Naive B cell (primary cell): ENCODE measurements at regions not wholly inside any gene's neighbourhood (a gene's known extent, or its start where the extent isn't known, plus 50 kb on each side); places are given as distances from the start of the nearest gene placed in this dataset.
"Not testable (repeated sequence)": the region's sequence is repeated elsewhere in the genome, so short reads cannot be mapped to it uniquely, and the experiment has no call there.

ENCODE experiments used
- ATAC-seq, 2 donors: fragments of 150-1000 bp; cut with Tn5 transposase; 2 replicates each; pipeline ENCODE4 v1.10.0; 2021; ENCODE audit warnings: low read depth in 2 of 2, mild to moderate bottlenecking in 2 of 2, moderate library complexity in 2 of 2
- DNase-seq: peaks from one replicate; pipeline ENCODE4 v3.0.0; 2022
- H3K27ac Mint-ChIP-seq, 6 donors: one replicate each; pipeline ENCODE4 v1.8.0; 2020 to 2022; ENCODE audit warnings: mild to moderate bottlenecking in 6 of 6, mixed read lengths in 6 of 6, moderate library complexity in 5 of 6, inconsistent platforms in 2 of 6
- H3K27me3 Mint-ChIP-seq, 3 donors: one replicate each; pipeline ENCODE4 v1.8.0; 2021 to 2022; ENCODE audit warnings: mixed read lengths in 3 of 3, mild to moderate bottlenecking in 1 of 3
- H3K36me3 Mint-ChIP-seq, 2 donors: one replicate each; pipeline ENCODE4 v1.8.0; 2020 to 2022; ENCODE audit warnings: mixed read lengths in 2 of 2, inconsistent platforms in 1 of 2, mild to moderate bottlenecking in 1 of 2
- H3K4me1 Mint-ChIP-seq, 3 donors: one replicate each; pipeline ENCODE4 v1.8.0; 2020 to 2022; ENCODE audit warnings: mixed read lengths in 3 of 3, inconsistent platforms in 1 of 3, mild to moderate bottlenecking in 1 of 3, moderate library complexity in 1 of 3
- H3K4me3 Mint-ChIP-seq, 8 donors: one replicate each; pipeline ENCODE4 v1.8.0; 2020 to 2022; ENCODE audit warnings: mild to moderate bottlenecking in 8 of 8, mixed read lengths in 8 of 8, moderate library complexity in 8 of 8, inconsistent platforms in 2 of 8
- H3K9me3 Mint-ChIP-seq, 7 donors: one replicate each; pipeline ENCODE4 v1.8.0; 2020 to 2022; ENCODE audit warnings: mixed read lengths in 7 of 7, mild to moderate bottlenecking in 5 of 7, inconsistent platforms in 2 of 7, moderate library complexity in 1 of 7

GRCh38 chr15:77837649-77838025 is 204.9 kb upstream of the LINGO1 start:
- H3K4me1 Mint-ChIP-seq = no peaks in the 10 kb centered on the region
- H3K27me3 Mint-ChIP-seq = peaks cover 16 to 41% (median 36%) of the 10 kb centered on the region in 3 donors
- no peak for ATAC-seq
- H3K4me3 Mint-ChIP-seq = no peak overlapping the region
- no peaks in the 10 kb centered on the region for H3K36me3 Mint-ChIP-seq
- no peak for DNase-seq
- no peak overlapping the region for H3K27ac Mint-ChIP-seq
- H3K9me3 Mint-ChIP-seq = peaks cover 0 to 9% (median 4%) of the 10 kb centered on the region in 7 donors

GRCh38 chr15:77836906-77837648 is 204.4 kb upstream of the LINGO1 start:
- H3K4me3 Mint-ChIP-seq = no peak overlapping the region
- no peak overlapping the region for H3K27ac Mint-ChIP-seq
- ATAC-seq (no peak), DNase-seq (no peak)
- peaks cover 16 to 41% (median 41%) of the 10 kb centered on the region in 3 donors for H3K27me3 Mint-ChIP-seq
- no peaks in the 10 kb centered on the region for H3K36me3 Mint-ChIP-seq
- peaks cover 0 to 6% (median under 1%) of the 10 kb centered on the region in 7 donors for H3K9me3 Mint-ChIP-seq
- H3K4me1 Mint-ChIP-seq = no peaks in the 10 kb centered on the region

- Mint-ChIP-seq H3K36me3 (no peaks in the 10 kb centered on the region), H3K4me1 (no peaks in the 10 kb centered on the region), H3K4me3 (no peak overlapping the region), H3K27ac (no peak overlapping the region), H3K9me3 (no peaks in the 10 kb centered on the region), H3K27me3 (peaks cover 16 to 41% (median 41%) of the 10 kb centered on the region in 3 donors)
- no peak for DNase-seq
- ATAC-seq = no peak
These were observed 203.5 kb upstream of the LINGO1 start for GRCh38 chr15:77836121-77836692.

GRCh38 chr15:77834276-77834990 is 201.7 kb upstream of the LINGO1 start:
- no peaks in the 10 kb centered on the region for H3K36me3 Mint-ChIP-seq
- H3K27me3 Mint-ChIP-seq = peaks cover 16 to 30% (median 24%) of the 10 kb centered on the region in 3 donors
- H3K27ac Mint-ChIP-seq = no peak overlapping the region
- H3K9me3 Mint-ChIP-seq = no peaks in the 10 kb centered on the region
- DNase-seq (no peak), ATAC-seq (no peak)
- H3K4me3 Mint-ChIP-seq = peak overlapping the region in 1 of 8 donors; percentile 52
- no peaks in the 10 kb centered on the region for H3K4me1 Mint-ChIP-seq

DNA sequence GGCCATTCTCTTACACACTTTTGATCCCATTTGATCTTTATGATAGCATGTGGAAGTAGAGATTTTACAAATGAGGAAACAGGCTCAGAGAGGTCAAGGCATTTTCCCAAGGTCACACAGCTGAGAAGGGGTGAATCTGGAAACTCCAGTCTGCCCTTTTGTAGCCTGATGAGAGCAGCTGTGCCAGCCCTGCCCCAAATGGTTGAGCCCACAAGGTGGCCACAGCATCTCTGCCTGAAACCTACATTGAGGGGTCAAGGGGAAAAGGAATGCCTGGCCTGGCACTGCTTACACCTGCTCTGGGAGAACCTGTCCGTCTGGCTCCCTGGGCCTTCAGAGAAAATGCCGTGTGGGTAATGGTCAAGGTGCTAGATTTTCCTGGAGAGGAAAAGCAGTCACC is 200.2 kb upstream of the LINGO1 start:
- ATAC-seq = no peak
- Mint-ChIP-seq H3K36me3 (no peaks in the 10 kb centered on the region), H3K9me3 (no peaks in the 10 kb centered on the region), H3K4me3 (no peak overlapping the region), H3K27me3 (peaks cover 6 to 30% (median 15%) of the 10 kb centered on the region in 3 donors), H3K27ac (no peak overlapping the region), H3K4me1 (no peaks in the 10 kb centered on the region)
- DNase-seq = no peak

DNA sequence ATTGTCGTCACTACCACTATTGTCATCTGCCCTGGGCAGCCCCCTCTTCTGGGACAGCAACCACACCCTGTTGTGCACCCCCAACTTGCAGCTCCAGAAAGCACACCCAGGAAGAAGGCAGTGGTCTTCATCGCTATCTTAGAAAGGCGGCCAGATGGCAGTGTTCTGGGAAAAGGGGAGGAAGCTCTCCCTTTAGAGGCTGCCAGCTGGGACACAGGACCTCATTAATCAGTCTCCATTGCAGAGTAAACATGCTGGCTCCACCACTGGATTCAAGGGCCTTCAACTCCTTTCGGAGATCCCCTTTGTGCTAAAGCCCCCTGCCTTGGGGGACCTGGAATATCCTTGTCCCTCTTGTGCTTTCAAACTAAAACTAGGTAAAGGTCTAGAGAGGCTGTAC is 199.3 kb upstream of the LINGO1 start:
- no peak for ATAC-seq
- Mint-ChIP-seq H3K27ac (no peak overlapping the region), H3K9me3 (no peaks in the 10 kb centered on the region), H3K4me3 (peak overlapping the region in 1 of 8 donors; percentile 52), H3K4me1 (no peaks in the 10 kb centered on the region), H3K27me3 (peaks cover 0 to 23% (median 8%) of the 10 kb centered on the region in 3 donors), H3K36me3 (no peaks in the 10 kb centered on the region)
- DNase-seq = no peak

DNA sequence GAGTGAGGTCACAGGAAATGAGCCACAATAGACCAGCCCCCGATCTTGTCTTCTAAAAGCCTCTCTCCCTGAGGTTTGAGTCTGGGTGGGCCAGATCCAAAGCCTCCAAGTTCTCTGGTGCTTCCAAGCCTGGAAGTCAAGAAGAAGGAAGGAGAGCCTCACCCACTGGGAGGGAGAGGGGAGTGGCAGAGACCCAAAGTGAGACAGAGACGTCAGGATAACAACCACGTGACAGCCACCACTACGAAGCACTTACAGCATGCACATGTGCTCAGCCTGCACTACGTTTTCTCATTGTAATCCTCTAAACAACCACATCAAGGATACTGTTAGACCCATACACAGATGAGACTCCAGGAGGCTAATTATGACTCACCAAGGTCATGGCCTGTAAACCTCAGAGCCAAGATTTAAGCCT is 197.3 kb upstream of the LINGO1 start:
- no peaks in the 10 kb centered on the region for H3K36me3 Mint-ChIP-seq
- ATAC-seq (no peak), DNase-seq (no peak)
- no peaks in the 10 kb centered on the region for H3K4me1 Mint-ChIP-seq
- no peaks in the 10 kb centered on the region for H3K9me3 Mint-ChIP-seq
- H3K27ac Mint-ChIP-seq = no peak overlapping the region
- H3K4me3 Mint-ChIP-seq = no peak overlapping the region
- peaks cover 0 to 16% (median 9%) of the 10 kb centered on the region in 3 donors for H3K27me3 Mint-ChIP-seq

DNA sequence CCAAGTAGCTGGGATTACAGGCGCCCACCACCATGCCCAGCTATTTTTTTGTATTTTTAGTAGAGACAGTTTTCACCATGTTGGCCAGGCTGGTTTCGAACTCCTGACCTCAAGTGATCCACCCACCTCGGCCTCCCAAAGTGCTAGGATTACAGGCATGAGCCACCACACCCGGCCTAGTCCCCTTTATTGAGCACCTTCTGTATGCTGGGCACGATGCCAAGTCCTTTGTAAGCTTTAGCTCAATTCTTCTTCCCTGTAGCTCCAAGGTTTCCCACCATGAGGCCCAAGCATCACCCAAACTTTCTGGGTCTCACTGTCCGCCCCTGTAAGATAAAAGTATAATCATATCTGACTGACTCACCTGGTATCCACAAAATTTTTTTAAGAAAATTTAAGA is 196.6 kb upstream of the LINGO1 start:
- H3K27ac Mint-ChIP-seq, H3K4me3 Mint-ChIP-seq, DNase-seq, ATAC-seq, H3K9me3 Mint-ChIP-seq, H3K4me1 Mint-ChIP-seq, H3K36me3 Mint-ChIP-seq: not testable (repeated sequence)
- H3K27me3 Mint-ChIP-seq = peaks cover 4 to 24% (median 16%) of the 10 kb centered on the region in 3 donors

GRCh38 chr15:77827860-77828259 is 195.1 kb upstream of the LINGO1 start:
- Mint-ChIP-seq H3K27me3 (peaks cover 14 to 32% (median 31%) of the 10 kb centered on the region in 3 donors), H3K36me3 (no peaks in the 10 kb centered on the region), H3K27ac (no peak overlapping the region), H3K4me3 (no peak overlapping the region), H3K4me1 (no peaks in the 10 kb centered on the region), H3K9me3 (no peaks in the 10 kb centered on the region)
- no peak for ATAC-seq
- no peak for DNase-seq

DNA sequence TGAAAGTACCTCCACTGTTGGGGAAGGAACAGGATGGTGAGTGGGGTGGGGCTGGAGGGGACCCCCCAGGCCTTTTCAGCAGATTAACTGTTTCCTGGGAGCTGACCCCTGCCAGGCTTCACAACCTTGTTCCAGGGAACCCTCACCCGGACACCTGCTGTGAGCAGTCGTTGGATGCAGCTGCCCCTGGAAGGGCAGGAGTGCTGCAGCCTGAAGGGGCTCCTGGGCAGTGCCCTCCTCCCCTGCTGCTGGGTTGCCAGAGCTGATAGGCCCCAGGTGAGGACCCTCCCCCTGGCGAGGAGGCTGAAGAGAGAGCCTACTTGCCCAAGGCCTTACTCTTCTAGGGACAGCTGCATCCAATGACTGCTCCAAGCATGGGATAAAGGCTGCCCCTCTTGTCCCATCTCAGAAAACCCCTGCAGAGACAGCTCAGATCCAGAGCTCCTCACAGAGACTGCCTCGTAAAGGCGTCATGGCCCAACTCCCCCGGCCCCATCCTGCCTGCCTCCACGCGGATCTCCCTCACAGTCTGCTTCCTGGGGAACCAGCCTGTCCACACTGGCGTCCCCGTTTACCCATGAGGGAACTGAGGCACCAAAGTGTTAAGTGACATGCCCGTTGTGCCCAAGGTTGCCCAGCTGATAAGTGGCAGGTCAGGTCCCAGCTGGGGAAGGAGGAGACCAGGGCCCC is 193.4 kb upstream of the LINGO1 start:
- DNase-seq = no peak
- Mint-ChIP-seq H3K9me3 (no peaks in the 10 kb centered on the region), H3K4me1 (peaks cover 0 to 2% (median 0%) of the 10 kb centered on the region in 3 donors)

GRCh38 chr15:77825546-77825945 is 192.8 kb upstream of the LINGO1 start:
- Mint-ChIP-seq H3K4me3 (peak overlapping the region in 1 of 8 donors; percentile 31), H3K36me3 (no peaks in the 10 kb centered on the region), H3K27ac (no peak overlapping the region), H3K4me1 (peaks cover 0 to 7% (median 6%) of the 10 kb centered on the region in 3 donors), H3K27me3 (peaks cover 35 to 54% (median 45%) of the 10 kb centered on the region in 3 donors), H3K9me3 (no peaks in the 10 kb centered on the region)
- ATAC-seq (no peak), DNase-seq (no peak)

More for the DNA sequence above, 193.4 kb upstream of the LINGO1 start:
- no peaks in the 10 kb centered on the region for H3K36me3 Mint-ChIP-seq
- no peak for ATAC-seq
- no peak overlapping the region for H3K27ac Mint-ChIP-seq
- peaks cover 29 to 48% (median 39%) of the 10 kb centered on the region in 3 donors for H3K27me3 Mint-ChIP-seq
- H3K4me3 Mint-ChIP-seq = no peak overlapping the region

- DNase-seq (no peak), ATAC-seq (no peak)
- no peaks in the 10 kb centered on the region for H3K36me3 Mint-ChIP-seq
- peak overlapping the region in 1 of 8 donors; percentile 31 for H3K4me3 Mint-ChIP-seq
- no peaks in the 10 kb centered on the region for H3K9me3 Mint-ChIP-seq
- no peak overlapping the region for H3K27ac Mint-ChIP-seq
- H3K27me3 Mint-ChIP-seq = peaks cover 37 to 56% (median 47%) of the 10 kb centered on the region in 3 donors
- H3K4me1 Mint-ChIP-seq = peaks cover 0 to 9% (median 8%) of the 10 kb centered on the region in 3 donors
These were observed 192.5 kb upstream of the LINGO1 start for GRCh38 chr15:77825252-77825542.

DNA sequence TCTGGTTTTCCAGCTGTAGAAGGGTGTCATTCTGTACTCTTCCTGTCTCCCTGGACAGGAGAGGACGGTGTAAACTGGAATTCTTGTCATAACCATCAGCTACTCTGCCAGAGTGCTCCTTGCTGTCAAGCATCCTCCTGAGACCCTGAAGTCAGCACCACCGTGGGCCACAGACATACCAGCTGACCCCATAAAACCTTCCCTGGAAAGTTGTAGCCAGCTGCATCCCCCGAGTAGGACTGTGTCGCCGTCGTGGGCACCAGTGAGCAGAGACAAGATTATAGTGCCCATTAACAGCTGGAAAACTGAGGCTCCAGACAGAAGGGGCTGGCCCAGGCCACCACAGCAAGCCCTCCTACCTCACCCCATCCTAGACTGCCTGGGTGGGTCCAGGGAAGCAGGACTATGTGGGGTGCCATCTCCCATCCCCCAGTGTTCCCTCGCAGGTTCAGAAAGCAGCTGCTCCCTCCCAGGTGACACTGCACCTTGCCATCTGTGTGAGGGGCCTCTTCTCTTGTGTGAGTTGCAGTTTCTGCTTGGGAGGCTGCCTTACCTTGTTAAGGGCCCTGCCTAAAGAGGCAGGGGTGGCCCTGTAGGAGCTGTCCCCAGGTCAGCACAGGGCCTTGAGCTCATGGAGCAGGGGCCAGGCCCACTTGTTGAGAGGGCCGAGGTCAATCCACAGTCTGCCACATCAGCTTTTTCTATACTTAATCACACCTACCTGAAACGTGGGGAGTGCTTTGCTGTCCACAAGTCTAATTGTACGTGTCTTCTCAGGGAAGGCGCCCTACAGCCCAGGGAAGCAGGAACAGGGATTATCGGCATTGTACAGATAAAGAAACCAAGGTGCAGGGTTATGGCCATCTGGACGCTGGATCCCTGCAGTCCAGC is 191.9 kb upstream of the LINGO1 start:
- no peak for ATAC-seq
- Mint-ChIP-seq H3K4me1 (peaks cover 0 to 9% (median 8%) of the 10 kb centered on the region in 3 donors), H3K27ac (peak overlapping the region in 1 of 6 donors; percentile 67), H3K4me3 (no peak overlapping the region), H3K36me3 (no peaks in the 10 kb centered on the region), H3K27me3 (peaks cover 37 to 56% (median 47%) of the 10 kb centered on the region in 3 donors), H3K9me3 (no peaks in the 10 kb centered on the region)
- no peak for DNase-seq
